ENCODE measurements at regions not wholly inside any gene's neighbourhood (a gene's known extent, or its start where the extent isn't known, plus 50 kb on each side); places are given as distances from the start of the nearest gene placed in this dataset.

GRCh38 chr10:107557916-107558315 lies 393.4 kb upstream of the SORCS1 start:
- no peak for TF ChIP-seq POLR2A (IDR thresholded peaks at IDR 0.05; ENCODE audit: low read depth, low read length)
- TF ChIP-seq PAX5 (IDR thresholded peaks at IDR 0.05; ENCODE audit: insufficient read depth, low read length, severe bottlenecking): no peak
- no peak for TF ChIP-seq POLR2AphosphoS5 (IDR thresholded peaks at IDR 0.05; ENCODE audit: low read depth, low read length)
- no peak for TF ChIP-seq TAF1 (IDR thresholded peaks at IDR 0.05; ENCODE audit: low read depth, low read length)
- TF ChIP-seq SPI1 (IDR thresholded peaks at IDR 0.05; ENCODE audit: low read depth, low read length): no peak
